HG03571 (cell line): ENCODE measurements at regions not wholly inside any gene's neighbourhood (a gene's known extent, or its start where the extent isn't known, plus 50 kb on each side); places are given as distances from the start of the nearest gene placed in this dataset.

ENCODE experiments used
- ATAC-seq: cut with Tn5 transposase; IDR thresholded peaks from one replicate; pipeline ENCODE4 v1.9.1; 2021; ENCODE audit not compliant: unreplicated experiment

DNA sequence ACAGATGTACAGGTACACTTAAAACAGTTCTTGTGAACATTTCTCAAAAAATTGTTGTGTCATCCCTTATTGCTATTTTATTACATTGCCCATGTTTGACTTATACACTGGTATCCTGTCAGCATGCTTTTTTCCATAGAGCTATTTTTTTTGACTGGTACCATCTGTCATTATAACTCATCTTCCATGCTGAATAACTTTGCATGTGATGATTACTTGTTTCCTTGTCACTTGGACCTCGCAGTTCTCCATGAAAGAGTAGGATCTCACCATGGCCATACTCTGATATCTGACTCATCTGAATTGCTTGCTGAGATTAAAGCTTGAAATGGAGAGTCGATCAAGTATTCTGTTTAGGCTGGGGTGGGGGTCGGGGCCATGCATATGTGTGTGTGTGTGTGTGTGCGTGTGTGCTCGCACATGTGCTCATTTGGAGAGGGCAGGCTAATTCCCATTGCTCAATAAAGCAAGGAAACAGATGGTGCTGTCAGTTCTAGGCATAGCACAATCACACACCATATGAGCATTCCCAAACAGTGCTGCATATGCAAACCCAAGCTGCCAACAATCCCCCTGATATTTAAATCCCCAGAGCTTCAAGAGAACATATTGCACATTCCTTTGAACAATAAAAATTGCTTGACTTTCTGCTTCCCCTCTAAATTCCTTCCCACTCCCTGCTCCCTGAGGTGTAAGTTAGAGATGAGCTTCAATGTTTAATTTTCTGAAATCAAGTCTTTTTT, 62.9 kb downstream of the NHLRC3 start:
- no peak for ATAC-seq

DNA sequence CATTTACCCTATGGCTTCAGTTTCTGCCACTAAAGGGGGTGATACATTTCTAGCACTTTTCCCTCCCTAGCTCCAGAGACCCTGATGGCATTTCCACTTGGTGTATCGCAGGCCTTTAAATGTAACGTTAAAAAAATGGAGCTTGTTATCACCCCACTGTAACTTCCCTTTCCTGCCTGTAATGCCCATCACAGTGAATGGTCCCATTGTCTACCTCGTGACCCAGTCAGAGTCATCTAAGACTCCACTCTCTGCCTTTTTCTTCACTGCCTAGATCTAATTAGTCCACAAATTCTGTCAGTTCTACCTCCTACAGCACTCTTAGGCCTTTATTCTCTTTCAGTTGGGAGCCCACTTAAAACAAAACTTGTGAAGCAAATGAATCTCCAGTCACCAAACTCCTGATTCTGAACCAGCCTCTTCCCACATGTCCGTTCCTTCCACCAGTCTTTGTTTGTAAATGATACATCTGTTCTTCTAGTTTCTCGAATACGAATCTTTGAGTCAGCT, 64.8 kb downstream of the NHLRC3 start:
- no peak for ATAC-seq

DNA sequence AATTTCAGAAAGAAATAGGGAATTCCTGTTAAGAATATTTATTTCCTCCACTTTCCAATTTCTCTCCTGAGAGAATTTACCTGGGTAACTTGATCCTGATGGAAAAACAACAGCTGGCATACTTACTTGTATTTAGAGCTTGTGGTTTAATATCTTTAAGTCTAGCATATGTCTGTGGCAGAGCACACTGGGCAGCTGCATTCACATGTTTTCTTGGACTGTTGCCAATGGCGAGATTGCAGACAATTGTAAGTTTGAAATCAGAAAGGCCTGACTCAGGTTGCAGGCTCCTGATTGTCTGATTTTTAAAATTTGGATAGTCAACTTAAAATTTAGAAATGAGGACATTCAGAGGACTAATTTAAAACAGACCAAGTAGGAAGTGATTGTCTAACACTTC, 66.9 kb downstream of the NHLRC3 start:
- no peak for ATAC-seq

DNA sequence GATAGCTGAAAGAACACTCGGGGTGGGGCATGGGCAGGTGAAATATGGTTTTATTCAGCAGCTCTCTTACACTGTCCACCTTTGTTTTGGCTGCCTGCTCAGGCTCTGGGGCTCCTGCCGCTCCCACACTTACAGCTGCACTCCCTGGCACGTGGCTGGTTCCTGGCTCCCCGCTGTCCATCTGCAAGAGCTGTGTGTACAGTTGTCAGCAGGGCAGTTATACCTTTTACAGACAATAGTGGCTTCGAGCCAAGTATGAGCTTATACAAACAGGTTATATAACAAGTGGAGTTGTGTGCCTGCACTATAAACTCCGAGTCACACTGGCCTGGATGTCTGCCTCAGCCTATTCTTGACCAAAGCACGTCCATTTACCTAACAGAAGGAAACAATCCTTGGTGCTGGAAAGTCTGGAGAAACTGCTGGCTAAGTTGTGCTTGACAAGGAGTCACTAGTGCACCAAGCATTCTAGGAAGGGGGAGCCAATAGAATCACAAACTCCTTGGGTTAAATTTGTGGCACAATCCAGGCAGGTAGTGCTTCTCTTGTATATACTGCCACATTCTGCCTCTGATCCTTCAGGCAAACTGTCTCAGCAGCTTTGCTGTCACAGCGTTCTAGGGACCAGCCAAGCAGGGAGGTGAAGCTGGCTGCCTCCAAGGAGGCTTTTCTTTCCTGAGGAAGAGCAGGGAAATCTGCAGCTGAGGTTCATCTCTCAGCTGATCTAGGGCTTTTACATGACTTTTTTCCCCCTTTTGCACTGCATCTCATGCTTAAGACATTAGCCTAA, 68.2 kb downstream of the NHLRC3 start:
- no peak for ATAC-seq

DNA sequence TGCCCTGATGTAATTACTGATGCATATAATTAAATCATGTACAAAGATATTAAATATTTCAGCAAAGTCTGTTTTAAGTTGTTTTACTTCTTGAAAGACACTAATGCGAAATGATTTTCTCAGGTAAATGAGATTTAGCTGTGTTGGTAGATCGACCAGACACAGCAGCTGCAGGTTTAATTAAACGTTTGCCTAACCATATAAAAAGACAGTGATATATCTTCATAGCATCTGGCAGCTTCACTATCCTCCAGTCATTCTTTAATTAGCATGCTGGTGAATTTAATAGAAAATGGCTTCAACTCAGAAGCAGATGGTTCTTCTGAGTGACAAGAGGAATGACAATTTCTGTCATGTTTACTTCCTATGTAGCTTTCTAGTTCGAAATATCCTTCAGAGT, 69.3 kb downstream of the NHLRC3 start:
- ATAC-seq: no peak

DNA sequence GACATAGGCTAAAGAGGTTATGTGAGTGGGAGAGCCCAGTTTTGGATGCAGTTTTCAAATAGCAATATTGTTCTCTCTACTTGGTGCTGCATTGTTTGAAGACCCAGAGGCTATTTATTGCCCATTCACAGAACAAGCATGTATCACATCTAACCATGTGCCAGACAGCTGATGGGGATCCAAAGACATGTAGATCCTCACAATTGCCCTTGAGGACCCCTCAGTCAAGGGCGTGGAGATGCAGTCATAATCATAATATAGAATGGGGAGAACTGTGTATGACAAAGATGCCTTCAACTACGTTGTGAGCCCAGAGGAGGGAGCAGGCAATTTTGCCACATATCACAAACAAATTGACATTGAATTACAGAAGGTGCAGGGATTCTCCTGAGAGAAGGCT, 70.5 kb downstream of the NHLRC3 start:
- no peak for ATAC-seq

DNA sequence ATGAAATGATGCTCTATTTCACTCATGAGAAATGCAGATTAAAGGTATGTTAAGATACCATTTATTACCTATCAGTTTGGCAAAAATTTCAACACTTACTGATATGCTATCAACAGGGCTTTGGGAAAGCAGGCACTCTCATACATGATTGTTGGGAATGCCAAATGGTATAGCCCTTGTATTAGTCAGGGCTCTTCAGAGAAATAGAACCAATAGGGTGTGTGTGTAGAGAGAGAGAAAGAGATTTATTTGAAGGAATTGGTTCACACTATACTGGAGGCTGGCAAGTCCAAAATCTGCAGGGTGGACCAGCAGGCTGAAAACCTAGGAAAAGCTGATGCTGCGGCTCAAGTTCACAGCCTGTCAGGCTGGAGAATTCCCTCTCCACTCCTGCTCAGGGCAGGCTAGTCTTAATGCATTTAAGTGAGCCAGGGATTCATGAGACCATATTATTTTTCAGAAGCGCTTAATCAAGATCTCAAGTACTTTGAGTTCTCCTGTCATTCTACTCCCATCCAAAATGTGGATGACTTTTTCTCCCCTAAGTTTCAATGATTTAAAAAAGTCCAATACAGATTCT, 72.4 kb downstream of the NHLRC3 start:
- ATAC-seq: no peak

DNA sequence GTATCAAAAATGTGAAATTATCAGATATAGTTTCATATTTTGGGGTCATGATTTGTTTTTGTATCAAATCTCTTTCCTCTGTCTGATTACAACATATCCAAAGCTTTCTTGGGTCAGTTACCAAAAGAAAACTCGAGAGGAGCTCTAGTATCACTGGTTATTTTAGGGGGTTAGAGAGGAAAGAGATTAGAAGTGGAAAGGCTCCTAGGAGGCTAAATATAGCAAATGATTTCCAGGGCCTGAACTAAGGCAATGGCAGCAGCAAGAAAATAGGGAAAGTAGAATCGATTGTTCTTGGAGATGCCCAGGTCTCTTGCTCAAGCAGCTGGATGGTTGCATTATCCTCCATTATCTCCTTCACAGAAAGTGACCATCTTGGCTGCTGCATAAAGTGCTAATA, 72.9 kb downstream of the NHLRC3 start:
- ATAC-seq: no peak

DNA sequence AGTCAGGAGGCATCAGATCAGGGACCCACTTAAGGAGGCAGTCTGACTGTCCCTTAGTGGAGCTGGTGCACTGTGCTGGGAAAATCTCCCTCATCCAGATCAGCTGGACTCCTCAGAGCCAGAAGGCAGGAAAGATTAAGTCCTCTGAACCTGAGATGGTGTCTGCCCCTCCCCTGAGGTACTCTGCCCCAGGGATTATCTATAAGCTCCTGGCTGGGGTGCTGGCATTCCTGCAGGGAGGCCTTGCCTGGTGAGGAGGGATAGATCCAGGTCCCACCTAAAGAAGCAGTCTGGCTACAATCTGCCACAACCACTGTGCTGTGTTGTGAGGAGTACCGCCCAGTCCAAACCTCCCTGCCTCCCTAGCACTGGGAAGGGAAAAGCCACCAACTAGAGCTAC, 81.2 kb downstream of the NHLRC3 start:
- no peak for ATAC-seq

DNA sequence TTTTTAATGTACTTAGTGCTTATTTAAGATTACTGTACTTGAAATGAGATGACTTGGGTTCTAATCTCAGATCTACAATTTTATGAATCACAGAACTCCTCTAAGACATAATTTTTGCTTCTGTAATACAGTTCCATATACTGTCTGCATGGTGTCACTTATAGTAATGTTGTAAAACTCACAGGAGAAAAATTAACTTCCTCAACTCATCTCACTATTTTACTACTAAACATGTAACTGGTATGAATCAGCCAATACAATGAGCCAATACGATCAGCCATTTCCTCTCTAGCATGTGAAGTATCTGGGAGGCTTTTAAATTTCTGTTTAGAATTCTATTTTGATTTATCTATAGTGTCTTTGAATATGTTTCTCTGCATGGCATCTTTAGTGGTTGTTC, 85.3 kb downstream of the NHLRC3 start:
- ATAC-seq: no peak

DNA sequence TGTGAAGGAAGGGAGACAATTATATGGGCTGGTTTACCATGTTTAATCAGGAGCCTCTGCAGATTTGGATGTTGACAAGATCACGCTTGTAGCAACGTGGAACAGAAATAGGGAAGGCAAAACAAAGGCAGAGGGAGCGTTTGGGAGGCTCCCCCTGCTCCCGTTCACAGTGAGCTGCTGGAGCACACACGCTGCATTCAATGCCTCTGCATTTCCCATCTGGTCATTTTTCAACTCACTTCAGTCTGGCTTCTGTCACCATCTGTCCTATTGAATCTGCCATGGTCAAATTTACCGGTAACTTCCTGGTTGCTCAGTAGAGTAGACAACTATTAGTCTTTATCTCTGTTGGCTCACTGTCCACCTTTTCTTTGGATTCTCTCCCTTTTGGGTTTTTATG, 91.0 kb downstream of the NHLRC3 start:
- no peak for ATAC-seq

DNA sequence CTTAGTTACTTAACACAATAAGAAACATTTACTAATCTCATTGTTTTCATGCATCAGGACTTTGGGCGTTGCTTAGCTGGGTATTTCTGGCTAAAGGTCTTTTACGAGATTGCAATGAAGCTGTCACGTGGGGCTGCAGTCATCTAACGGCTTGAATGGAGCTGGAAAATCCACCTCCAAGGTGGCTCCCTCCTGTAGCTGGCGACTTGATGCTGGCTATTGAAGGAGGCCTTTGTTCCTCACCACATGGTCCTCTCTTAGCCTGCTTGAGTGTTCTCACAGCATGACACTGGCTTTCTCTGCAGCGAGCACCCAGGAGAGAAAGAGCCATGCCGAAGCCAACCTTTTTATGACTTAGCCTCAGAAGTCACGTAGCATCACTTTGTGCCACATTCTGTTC, 92.0 kb downstream of the NHLRC3 start:
- ATAC-seq: no peak

DNA sequence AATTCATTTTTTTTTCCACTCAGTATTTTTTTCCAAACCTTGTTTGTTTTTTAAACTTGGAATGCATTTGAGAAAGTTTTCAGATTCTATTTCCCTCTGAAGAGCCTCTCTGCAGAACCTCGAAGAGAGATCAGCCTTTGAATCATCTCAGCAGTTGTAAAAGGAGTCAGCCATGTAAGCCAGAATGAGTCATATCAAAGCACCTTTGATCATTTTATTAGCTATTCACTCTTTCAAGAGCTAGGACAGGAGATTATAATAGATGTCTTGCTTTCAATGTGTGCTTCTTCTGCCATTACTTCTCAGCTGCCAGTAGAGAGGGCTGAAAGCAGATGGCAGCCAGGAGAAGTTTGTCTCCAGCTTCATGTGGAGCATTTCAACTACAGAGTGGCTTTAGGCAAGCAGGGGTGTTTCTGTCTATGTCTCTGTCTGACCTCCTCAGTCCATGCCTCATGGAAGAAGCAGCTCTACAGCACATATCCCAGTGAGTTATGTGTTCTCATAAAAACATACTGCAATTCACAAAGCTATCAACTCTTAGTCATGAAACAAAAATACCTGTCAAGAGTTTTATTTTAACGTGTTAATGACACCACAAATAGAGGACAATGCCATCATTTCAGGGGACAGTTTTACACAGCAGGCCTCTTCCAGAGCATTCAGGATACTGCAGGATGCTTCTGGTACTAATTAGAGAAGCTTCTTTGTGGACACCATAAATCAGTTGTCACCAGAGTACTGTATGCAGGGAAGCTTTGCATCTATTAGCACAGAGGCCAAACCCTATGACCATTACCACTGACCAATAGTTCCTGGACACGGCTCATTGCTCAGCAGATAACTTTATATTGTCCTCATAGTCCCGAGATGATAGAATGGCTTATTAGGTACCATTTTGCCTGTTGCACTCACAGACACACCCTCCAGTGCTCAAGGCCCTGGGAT, 94.3 kb downstream of the NHLRC3 start:
- ATAC-seq: no peak

DNA sequence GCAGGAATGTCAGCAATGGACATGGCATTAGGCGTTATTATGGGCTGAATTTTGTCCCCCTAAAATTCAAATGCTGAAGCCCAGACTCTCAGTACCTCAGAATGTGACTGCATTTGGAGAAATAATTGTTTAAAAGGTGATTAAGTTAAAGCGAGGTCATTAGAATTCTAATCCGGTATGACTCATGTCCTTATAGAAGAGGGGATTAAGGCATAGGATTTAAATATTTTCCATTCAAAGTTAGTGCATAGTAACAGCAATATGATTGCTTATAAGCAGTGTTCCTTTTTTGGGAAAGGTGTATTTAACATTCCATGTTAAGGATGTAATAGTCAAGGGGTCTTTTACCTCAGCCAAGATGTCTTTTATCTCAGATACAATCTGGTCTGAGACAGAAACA, 95.5 kb downstream of the NHLRC3 start:
- ATAC-seq: no peak

DNA sequence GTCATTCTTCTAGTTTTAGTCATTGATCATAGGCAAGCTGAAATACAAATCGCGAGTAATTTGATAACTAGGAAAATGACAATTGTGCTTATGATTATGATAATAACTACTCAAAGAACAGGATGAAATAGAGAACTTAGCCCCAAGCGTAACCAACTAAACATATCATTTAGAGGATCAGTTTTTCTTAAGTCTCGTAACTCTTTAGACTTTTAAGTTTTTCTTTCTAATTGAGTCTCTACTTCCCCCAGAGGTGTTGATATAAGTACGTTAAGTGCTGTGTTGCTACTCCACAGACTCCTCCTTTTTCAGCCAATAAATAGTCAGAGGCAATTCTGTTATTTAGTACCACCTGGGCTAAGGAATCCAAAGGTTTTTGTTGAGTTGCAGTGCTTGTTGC, 96.3 kb downstream of the NHLRC3 start:
- ATAC-seq: no peak

DNA sequence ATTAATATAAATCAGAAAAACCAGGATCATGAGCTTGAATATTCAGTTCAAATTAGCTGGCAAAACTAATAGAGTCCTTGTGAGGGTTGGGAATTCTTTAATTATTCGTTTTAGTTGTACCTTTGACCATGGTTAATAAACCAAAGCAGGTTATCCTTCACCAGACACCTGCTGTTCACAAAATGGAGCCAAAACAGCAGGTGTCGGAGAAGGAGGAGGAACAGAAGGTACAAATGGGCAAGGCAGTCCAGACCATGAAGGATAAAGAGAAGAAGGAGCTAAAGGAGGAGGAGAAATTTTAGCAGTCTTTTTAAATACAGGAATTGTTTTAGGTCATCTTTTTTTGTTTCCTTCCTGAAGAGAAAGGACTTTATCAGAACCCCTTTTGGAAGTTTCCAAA, 106.1 kb downstream of the NHLRC3 start:
- ATAC-seq: no peak

DNA sequence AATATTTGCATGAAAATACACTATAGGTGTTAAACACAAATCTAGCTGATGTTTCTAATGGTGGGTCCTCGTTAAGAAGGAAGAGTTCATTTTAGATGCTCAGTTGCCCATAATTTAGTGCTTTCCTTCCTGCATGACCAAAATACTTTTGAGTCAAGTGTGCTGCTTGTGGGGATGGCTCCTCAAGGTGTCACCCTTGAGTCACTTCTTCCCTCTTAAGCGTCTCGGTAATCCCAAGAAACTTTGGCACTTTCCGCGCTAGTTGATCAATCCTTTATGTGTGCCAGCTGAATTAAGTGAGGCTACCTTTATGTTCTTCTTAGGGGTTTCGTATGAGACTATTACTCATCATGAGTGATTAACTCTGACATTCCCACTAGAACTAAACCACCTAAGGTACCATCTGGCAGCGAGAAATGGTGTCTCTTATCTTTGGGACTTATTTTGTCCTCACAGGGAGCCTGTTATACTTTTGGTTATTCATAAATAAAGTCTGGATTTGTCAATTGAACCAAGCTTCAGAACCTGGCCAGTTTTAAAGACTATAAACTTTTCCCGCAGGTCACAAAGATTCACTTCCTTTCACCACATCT, 106.8 kb downstream of the NHLRC3 start:
- no peak for ATAC-seq

DNA sequence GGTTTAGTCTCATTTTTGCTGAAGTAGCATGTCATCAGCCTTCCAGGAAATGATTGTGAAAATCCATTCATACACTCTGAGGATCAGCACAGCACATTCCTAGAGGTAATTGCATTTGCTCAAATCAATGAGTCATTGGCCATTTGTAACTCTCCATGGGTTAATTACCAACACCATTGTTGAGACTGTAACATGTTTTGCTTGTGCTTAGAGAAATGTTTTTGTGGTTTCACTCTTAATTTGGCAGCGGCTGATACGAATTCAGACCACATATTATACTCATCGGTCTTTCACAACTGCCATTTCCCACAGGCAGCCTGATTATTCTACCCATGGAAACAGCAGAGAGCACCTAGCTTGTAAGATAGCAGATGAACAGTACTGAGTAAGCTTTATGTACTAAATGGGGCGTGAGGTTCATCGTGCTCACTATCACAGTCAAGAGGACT, 110.3 kb downstream of the NHLRC3 start:
- ATAC-seq: no peak

DNA sequence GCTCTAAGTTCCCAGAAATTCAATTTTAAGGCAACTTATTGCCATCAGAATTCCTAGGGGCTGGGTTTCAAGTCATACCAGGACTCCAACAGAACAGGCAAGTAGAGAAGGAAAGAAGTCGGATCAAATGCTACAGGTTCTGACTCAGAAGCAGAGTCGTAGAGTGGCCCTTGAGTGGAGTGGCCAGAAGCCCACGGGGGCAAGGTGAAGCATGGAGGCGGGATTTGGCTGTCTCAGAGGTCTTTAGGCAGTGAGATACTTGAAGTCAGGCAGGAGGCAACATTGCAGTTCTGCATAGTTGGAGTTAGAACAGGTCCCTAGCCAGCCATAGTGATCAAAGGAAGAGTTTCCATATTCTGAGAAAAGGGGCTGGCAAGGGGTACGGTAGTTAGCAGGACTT, 111.6 kb downstream of the NHLRC3 start:
- no peak for ATAC-seq

DNA sequence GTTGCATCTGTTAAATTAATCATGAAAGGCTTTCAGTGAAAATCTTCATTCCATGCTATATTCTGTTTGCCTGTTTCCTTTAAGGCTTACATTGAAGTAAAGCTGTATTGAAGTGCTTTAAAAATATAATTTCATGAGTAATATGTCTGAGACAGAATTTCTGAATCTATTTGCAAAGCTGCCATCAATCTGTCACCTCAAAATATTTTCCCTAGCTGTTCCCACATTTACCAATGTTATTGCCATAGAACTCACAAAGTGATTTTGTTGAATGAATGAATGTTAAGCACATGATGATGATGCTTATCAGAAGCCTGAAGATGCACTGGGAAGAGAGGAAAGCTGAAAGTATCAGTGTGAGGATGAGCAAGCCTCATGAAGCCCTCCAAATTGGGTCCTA, 115.8 kb downstream of the NHLRC3 start:
- ATAC-seq: no peak

DNA sequence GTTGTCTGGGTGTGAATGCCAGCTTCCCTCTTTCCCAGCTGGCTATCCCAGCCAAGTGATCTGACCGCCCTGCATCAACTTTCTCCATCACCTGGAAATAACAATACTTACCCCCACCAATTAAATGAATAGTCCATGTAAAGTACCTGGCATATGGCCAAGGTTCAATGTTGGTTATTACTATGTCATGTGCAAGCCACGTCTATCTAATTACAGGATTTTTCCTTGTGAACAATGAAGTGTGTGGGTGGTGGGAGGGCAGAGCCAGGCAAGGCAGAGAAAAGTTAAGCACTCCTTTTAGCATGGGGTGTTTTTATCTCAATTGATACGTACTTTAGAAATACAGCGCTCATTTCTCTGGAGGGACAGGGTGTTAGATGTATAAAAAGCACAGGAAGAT, 121.1 kb downstream of the NHLRC3 start:
- no peak for ATAC-seq
